ENCODE measurements at regions not wholly inside any gene's neighbourhood (a gene's known extent, or its start where the extent isn't known, plus 50 kb on each side); places are given as distances from the start of the nearest gene placed in this dataset.

DNA sequence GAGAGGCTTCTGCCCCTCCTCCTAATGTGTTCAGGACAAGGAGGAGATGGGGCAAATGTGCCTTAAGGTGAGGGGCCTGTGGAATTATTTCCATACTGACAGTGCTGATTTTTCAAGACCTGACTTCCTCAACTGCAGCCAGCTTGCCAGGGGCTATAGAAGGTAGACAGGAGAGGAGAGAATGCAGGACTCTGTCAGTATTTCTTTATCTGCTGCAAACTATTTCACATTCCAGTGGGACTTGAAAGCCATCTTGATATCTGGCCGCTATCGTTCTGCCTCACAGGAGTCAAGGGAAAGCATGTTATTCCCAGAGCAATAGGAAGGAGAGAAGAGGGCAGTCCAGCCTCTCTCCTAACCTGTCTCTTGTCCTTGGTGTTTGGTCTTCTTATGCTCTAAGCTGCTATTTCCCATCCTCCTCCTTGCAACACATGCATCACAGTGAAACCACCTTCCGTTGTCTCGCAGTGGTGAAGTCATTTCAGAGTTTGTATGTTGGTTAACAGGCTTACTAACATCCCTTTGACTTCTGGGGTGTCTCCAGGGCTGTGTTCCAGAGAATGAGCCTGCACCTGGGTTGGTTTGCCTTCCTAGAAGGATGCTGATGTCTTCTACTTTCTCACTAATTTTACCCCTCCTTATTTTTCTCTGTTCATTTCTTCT lies 95.1 kb upstream of the MRPS22 start:
- DNase-seq (ENCODE audit: low read depth), result no peak
- TF ChIP-seq, protein P1, sequence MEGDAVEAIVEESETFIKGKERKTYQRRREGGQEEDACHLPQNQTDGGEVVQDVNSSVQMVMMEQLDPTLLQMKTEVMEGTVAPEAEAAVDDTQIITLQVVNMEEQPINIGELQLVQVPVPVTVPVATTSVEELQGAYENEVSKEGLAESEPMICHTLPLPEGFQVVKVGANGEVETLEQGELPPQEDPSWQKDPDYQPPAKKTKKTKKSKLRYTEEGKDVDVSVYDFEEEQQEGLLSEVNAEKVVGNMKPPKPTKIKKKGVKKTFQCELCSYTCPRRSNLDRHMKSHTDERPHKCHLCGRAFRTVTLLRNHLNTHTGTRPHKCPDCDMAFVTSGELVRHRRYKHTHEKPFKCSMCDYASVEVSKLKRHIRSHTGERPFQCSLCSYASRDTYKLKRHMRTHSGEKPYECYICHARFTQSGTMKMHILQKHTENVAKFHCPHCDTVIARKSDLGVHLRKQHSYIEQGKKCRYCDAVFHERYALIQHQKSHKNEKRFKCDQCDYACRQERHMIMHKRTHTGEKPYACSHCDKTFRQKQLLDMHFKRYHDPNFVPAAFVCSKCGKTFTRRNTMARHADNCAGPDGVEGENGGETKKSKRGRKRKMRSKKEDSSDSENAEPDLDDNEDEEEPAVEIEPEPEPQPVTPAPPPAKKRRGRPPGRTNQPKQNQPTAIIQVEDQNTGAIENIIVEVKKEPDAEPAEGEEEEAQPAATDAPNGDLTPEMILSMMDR (IDR thresholded peaks at IDR 0.05; ENCODE audit: low read depth, low read length, missing control alignments), result no peak

DNA sequence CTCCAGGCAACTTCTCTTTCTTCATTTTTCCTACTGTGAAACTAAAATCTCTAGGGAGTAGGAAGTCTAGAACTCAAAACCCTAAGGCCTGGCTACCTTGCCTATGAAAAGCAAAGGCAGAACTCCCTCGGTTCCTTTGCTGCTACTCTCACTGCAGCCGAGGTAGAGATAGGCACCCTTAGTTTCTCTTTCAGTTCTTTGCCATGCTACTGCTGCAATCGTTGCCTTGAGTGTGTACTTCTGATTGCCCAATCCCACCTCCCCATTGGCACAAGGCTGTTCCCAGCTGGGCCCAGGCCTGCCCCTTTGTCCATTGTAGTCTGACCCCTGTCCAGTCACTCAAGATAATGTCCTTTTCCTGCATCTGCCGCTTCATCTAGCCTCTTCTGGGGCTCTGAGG lies 92.3 kb upstream of the MRPS22 start:
- TF ChIP-seq, protein P1 (IDR thresholded peaks at IDR 0.05; ENCODE audit: low read depth, low read length, missing control alignments), result no peak

More for the DNA sequence above, 95.1 kb upstream of the MRPS22 start:
- no peak overlapping the region for H3K4me3 ChIP-seq (ENCODE audit: low read depth, low read length)

DNA sequence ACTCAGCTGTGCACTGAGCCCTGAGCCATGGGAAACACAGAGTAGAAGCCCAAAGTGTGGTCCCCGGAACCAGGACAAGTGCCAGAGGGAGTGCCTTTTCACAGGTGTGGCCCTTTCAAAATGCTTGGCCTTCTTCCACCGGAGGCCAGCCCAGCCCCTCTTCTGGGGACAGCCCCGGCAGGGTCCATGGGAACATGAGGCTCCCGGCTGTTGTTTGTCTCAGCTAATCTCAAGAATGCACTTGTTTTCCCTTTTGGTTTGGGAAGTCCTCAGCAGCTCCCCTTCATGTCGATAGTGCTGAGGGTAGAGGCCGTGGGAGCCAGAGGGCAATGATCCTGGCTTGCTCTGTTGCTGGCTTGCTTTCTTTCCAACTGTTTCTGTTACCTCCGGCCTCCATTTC lies 91.1 kb upstream of the MRPS22 start:
- H3K4me3 ChIP-seq (ENCODE audit: low read depth, low read length), result no peak overlapping the region
- TF ChIP-seq, protein P1 (IDR thresholded peaks at IDR 0.05; ENCODE audit: low read depth, low read length, missing control alignments), result no peak
- no peak for DNase-seq (ENCODE audit: low read depth)

More for the DNA sequence above, 92.3 kb upstream of the MRPS22 start:
- DNase-seq (ENCODE audit: low read depth), result no peak
- no peak overlapping the region for H3K4me3 ChIP-seq (ENCODE audit: low read depth, low read length)

DNA sequence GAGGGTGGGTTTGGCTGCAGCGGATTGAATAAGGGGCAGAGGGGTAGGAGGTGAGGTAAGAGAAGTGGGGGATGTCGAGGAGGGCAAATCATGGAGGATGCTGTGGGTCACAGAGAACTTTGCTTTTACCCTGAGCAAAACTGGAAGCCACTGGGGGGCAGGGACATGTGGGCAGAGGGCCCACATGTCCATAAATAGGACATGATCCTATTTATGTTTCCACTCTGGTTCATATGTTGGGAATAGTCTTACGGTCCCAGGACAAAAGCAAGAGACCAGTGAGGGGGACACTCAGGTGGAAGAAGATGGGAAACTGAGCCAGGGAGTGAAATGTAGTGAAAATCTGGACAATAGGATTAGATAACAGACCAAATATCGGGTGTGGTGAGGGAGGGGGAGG lies 85.5 kb upstream of the MRPS22 start:
- H3K4me3 ChIP-seq (ENCODE audit: low read depth, low read length), result no peak overlapping the region
- no peak for DNase-seq (ENCODE audit: low read depth)
- TF ChIP-seq, protein P1 (IDR thresholded peaks at IDR 0.05; ENCODE audit: low read depth, low read length, missing control alignments), result no peak

DNA sequence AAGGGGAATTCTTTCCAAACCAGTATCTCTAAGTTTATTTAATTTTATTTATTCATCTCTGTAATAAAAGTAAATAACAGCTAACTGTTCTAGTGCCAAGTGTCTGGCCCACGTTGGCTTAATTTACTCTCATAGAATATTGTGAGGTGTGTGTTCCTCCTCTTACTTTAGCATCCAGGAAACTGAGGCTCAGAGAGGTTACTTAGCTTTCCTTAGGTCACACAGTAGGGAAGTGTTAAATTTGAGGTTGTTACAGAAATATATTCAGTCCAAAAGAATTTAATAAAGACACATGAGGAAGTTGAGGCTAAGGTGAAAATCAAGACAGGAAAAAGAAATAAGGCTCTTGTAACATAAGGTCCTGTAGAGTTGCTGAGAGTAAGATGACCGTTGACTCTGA lies 84.4 kb upstream of the MRPS22 start:
- TF ChIP-seq, protein P1 (IDR thresholded peaks at IDR 0.05; ENCODE audit: low read depth, low read length, missing control alignments), result no peak
- DNase-seq (ENCODE audit: low read depth), result no peak
- H3K4me3 ChIP-seq (ENCODE audit: low read depth, low read length), result no peak overlapping the region

DNA sequence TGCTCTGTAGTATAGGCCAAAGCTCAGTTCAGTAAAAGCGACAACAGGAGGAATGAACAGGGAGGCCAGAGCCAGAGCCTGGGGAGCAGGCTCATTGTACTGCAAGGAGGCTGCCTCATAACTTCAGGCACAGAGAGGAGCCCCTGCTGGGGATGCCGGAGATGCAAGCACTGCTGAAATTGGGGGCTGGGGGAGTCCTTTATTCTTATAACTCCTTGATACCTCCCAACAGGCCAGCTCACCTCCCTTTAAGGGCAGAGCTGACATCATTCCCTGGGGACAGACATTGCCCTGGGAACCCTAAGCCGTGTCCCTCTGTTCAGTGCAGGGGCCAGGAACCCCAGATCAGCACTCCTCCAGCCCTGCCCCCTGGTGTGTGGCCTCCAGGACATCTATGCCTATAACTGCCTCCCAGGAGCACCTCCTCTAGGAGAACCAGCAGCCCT lies 83.8 kb upstream of the MRPS22 start:
- no peak for DNase-seq (ENCODE audit: low read depth)
- TF ChIP-seq, protein P1 (IDR thresholded peaks at IDR 0.05; ENCODE audit: low read depth, low read length, missing control alignments), result no peak
- H3K4me3 ChIP-seq (ENCODE audit: low read depth, low read length), result no peak overlapping the region
